ENCODE measurements at regions not wholly inside any gene's neighbourhood (a gene's known extent, or its start where the extent isn't known, plus 50 kb on each side); places are given as distances from the start of the nearest gene placed in this dataset.

DNA sequence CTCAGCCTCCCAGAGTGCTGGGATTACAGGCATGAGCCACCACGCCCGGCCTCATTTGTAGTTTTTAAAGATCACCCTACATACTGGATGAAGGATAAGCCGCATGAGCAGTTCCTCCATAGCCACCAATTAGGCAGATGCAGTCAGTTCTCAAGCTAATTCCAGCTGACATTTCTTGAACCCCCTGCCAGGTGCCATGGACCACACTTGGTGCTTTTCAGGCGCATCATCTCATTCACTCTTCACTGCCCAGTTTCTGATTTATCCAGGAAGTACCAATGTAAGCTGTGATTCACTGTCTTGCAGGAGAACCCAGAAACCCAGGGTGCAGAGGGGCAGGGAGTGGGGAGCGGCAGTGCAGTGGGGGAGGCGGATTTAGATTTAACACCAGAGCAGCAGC lies 56.5 kb upstream of the RASA2 start:
- TF ChIP-seq CTCF (conservative IDR thresholded peaks at IDR 0.05; ENCODE audit: low read length) = no peak
- no peak for TF ChIP-seq EZH2phosphoT487 (IDR thresholded peaks at IDR 0.05; ENCODE audit: borderline replicate concordance, low read depth, low read length)

All from OCI-LY7 (cell line).